Mesodermal cell (in vitro differentiated cells): ENCODE measurements at regions not wholly inside any gene's neighbourhood (a gene's known extent, or its start where the extent isn't known, plus 50 kb on each side); places are given as distances from the start of the nearest gene placed in this dataset.

Source experiments
- H3K27ac ChIP-seq: 2 replicates; pipeline ENCODE4 v1.7.0; 2013; ENCODE audit warnings: mild to moderate bottlenecking, low read depth, low read length, moderate library complexity; ENCODE audit not compliant: severe bottlenecking
- H3K36me3 ChIP-seq: 2 replicates; pipeline ENCODE4 v1.7.1; 2013; ENCODE audit warnings: mild to moderate bottlenecking, low read length, moderate library complexity; ENCODE audit not compliant: control insufficient read depth, insufficient read depth
- H3K4me1 ChIP-seq: one replicate; pipeline ENCODE4 v1.7.1; 2013; ENCODE audit warnings: mild to moderate bottlenecking, low read length; ENCODE audit not compliant: insufficient read depth, control insufficient read depth, poor library complexity, severe bottlenecking
- H3K4me3 ChIP-seq: 2 replicates; pipeline ENCODE4 v1.7.0; 2013; ENCODE audit warnings: low read length, control low read depth, mild to moderate bottlenecking; ENCODE audit not compliant: insufficient read depth, poor library complexity, severe bottlenecking; ENCODE audit errors: extremely low read depth
- H3K9me3 ChIP-seq: 2 replicates; pipeline ENCODE4 v1.7.1; 2013; ENCODE audit warnings: mild to moderate bottlenecking, low read length, moderate library complexity; ENCODE audit not compliant: control insufficient read depth
- WGBS, 2 experiments: methylation state at CpG; one replicate each; pipeline ENCODE4 v1.1.5; 2013; ENCODE audit warnings: missing lambda C conversion rate in 2 of 2; ENCODE audit not compliant: insufficient coverage in 2 of 2; 5-methylcytosine and 5-hydroxymethylcytosine counted together

DNA sequence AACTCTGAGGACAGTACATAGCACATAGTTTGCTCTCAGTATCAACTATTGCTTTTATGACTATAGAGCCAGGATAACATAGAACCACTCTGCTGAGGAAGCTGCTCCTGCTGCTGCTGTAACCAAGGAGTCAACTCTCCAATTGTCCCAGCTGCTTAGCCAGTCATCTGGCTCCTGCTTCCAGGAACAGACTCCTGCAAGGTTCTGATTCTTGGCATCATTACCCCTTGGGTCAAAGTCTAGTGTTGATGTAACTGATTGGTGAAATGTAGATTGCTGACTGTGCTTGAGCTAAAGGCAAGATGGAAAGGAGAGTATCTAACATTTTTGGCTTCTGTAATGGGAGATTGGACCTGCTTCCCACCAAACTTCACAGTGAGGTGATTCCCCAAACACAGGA lies 261.9 kb upstream of the FSHR start:
- H3K9me3 ChIP-seq: no peaks in the 10 kb centered on the region
- H3K4me3 ChIP-seq: no peak overlapping the region
- H3K27ac ChIP-seq: no peak overlapping the region
- H3K4me1 ChIP-seq: no peaks in the 10 kb centered on the region
- no peaks in the 10 kb centered on the region for H3K36me3 ChIP-seq

DNA sequence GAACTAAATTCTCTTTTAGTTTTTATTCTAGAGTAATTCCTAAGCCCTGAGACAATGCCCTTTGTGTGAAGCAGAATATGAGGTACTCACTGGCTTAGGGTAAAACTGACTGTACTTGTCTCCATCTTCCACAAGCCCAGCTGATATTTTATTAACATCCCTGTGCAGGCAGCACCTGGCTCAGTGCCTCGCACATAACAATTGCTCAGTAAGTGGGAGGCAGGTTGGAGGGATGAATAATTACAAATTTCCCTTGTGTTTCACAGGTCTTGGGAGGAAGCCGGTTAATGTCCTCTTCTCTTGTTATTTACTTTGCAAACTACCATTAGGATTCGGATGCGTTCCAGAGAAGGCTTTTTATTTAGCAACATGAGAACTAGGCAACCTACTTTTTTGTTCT lies 249.8 kb upstream of the FSHR start:
- WGBS, 2 experiments: 80 to 83% methylated on average over 1 of the region's 4 CpGs
- Histone ChIP-seq H3K4me1 (no peaks in the 10 kb centered on the region), H3K4me3 (no peak overlapping the region), H3K27ac (no peak overlapping the region), H3K9me3 (no peaks in the 10 kb centered on the region), H3K36me3 (no peaks in the 10 kb centered on the region)

DNA sequence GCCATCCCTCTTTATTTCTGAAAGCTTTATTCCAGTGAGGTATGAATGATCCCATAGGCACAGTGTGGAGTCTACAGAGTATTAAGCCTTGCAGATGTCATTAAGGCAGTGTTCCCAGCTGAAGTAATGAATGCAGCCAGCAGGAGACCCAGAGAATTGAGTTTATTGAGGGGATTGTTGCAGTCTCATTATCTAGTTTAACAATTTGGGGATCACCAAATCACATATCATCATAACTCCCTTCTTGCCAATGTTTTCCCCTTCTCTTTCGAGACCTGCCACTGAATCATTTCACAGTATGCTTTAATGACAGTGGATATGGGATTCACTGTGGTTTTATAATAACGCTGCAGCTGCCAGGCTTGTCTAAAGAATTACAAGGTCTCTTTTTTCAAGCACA lies 249.3 kb upstream of the FSHR start:
- WGBS, 2 experiments: no CpG with 5 or more reads among the region's 2 CpGs

DNA sequence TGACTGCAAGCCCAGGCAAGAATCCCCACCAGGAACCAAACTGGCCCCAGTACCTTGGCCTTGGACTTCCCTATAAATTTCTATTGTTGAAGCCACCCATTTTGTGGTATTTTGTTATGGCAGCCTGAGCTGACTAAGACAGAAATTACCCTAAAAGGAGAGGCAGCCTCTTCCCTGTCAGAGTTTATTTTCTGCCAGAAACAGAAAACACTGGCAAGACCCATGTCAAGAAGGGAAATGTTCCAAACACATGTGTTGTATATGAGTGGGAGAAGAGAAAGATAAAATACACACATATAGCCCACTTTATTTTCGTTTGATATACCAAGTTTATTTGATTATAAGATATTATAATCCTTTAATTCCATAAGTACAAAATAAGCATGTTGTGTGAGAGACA lies 225.1 kb upstream of the FSHR start:
- no CpG with 5 or more reads among the region's 1 CpG for WGBS, 2 experiments
- no peaks in the 10 kb centered on the region for H3K9me3 ChIP-seq
- no peaks in the 10 kb centered on the region for H3K36me3 ChIP-seq
- no peaks in the 10 kb centered on the region for H3K4me1 ChIP-seq
- H3K27ac ChIP-seq: no peak overlapping the region
- no peak overlapping the region for H3K4me3 ChIP-seq

More for the DNA sequence above, 249.3 kb upstream of the FSHR start:
- Histone ChIP-seq H3K4me1 (no peaks in the 10 kb centered on the region), H3K36me3 (no peaks in the 10 kb centered on the region), H3K9me3 (no peaks in the 10 kb centered on the region), H3K27ac (no peak overlapping the region), H3K4me3 (no peak overlapping the region)

- Histone ChIP-seq H3K4me3 (no peak overlapping the region), H3K36me3 (no peaks in the 10 kb centered on the region), H3K9me3 (no peaks in the 10 kb centered on the region), H3K27ac (no peak overlapping the region), H3K4me1 (peaks cover 6% of the 10 kb centered on the region)
Observed at GRCh38 chr2:49371128-49371701, 216.9 kb upstream of the FSHR start.

DNA sequence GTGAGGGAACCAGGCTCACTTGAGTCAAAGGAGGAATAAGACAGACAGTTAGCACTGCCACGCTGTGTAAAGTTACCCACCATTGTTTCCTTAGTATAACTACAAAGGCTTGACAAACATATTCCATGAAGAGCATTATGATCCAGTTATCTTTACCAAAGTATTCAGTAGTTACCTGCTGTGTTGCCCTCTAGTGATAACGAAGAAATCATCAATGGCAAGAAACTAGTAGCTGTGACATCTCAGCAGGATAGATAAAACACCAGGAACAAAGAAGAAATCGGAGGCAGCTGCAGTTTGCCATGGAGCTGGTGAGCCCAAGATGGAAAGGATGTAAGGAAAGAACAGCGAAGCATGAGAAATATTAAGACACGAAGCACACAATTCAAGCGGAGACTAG lies 215.3 kb upstream of the FSHR start:
- H3K4me1 ChIP-seq: peaks cover 6% of the 10 kb centered on the region
- no peak overlapping the region for H3K27ac ChIP-seq
- H3K4me3 ChIP-seq: no peak overlapping the region
- no peaks in the 10 kb centered on the region for H3K36me3 ChIP-seq
- H3K9me3 ChIP-seq: no peaks in the 10 kb centered on the region
- WGBS, 2 experiments: 33 to 54% methylated on average over 2 to 4 of the region's 6 CpGs

DNA sequence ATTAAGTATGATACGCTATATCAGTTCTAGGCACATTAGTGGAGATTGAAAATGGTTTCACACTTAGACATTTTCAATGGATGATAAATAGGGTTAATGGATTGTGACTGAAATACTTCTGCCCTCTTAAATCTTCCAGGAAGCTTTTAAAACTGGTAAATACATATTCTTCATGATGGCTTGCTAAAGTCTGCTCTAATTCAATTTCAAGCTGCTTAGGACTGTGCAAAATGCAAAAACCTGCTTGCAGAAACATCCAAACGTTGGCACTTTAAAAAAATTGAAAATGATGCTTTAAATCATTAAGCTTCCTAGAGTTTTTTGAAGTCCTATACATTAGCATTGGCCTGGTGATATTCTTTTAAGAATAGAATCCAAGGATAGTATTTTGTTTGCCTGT lies 214.8 kb upstream of the FSHR start:
- Histone ChIP-seq H3K4me1 (peaks cover 6% of the 10 kb centered on the region), H3K9me3 (no peaks in the 10 kb centered on the region), H3K27ac (no peak overlapping the region), H3K4me3 (no peak overlapping the region), H3K36me3 (no peaks in the 10 kb centered on the region)
- 67% methylated on average over 1 of the region's 2 CpGs; no CpG with 5 or more reads in 1 of the 2 experiments for WGBS, 2 experiments

DNA sequence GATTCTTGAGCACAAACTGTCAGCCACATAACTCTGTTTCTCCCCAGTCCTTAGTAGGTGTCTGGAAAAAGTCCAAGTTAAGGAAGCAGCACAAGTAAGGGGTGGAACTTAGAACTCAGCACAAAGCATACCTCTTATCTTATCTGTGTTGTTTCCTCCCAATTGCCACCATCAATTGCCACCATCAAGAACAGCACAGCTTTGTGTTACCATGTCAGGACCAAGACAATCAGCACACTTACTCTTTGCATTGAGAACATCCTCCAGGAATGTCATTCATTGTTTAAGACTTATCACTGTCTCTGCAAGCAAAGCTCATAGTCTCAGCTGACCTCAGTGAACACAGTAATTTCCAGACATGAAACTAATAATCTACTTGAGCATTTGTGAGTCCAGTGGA lies 212.7 kb upstream of the FSHR start:
- Histone ChIP-seq H3K36me3 (no peaks in the 10 kb centered on the region), H3K4me3 (no peak overlapping the region), H3K4me1 (peaks cover 6% of the 10 kb centered on the region), H3K9me3 (no peaks in the 10 kb centered on the region), H3K27ac (peak overlapping the region; percentile 60)

GRCh38 chr2:49360407-49360767 lies 206.1 kb upstream of the FSHR start:
- no CpG with 5 or more reads among the region's 2 CpGs for WGBS, 2 experiments
- Histone ChIP-seq H3K36me3 (no peaks in the 10 kb centered on the region), H3K4me1 (no peaks in the 10 kb centered on the region), H3K9me3 (no peaks in the 10 kb centered on the region), H3K4me3 (no peak overlapping the region), H3K27ac (no peak overlapping the region)

GRCh38 chr2:49359721-49360406 lies 205.5 kb upstream of the FSHR start:
- Histone ChIP-seq H3K9me3 (no peaks in the 10 kb centered on the region), H3K27ac (no peak overlapping the region), H3K36me3 (no peaks in the 10 kb centered on the region), H3K4me1 (no peaks in the 10 kb centered on the region), H3K4me3 (no peak overlapping the region)
- WGBS, 2 experiments: 75% methylated on average over 1 of the region's 2 CpGs; no CpG with 5 or more reads in 1 of the 2 experiments

DNA sequence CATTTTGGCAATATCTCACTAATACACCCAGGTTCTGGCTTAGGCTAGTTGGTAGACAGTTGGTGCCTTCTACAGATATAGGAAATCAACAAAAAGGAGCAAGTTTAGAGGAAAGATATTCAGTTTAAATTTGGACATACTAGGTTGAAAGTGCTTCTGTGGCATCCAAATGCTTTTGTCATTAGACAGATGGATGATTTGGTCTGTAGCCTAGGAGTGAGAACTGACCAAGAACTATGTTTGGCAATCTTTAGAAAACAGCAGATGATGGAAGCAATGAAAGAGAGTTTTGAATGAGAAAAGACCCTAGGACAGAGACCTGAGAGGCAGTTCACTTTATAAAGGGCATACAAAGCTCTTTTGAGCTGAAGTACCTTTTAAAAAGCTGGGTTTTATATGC lies 201.3 kb upstream of the FSHR start:
- Histone ChIP-seq H3K4me1 (no peaks in the 10 kb centered on the region), H3K27ac (no peak overlapping the region), H3K36me3 (no peaks in the 10 kb centered on the region), H3K4me3 (no peak overlapping the region), H3K9me3 (no peaks in the 10 kb centered on the region)
